ENCODE measurements at regions not wholly inside any gene's neighbourhood (a gene's known extent, or its start where the extent isn't known, plus 50 kb on each side); places are given as distances from the start of the nearest gene placed in this dataset.

DNA sequence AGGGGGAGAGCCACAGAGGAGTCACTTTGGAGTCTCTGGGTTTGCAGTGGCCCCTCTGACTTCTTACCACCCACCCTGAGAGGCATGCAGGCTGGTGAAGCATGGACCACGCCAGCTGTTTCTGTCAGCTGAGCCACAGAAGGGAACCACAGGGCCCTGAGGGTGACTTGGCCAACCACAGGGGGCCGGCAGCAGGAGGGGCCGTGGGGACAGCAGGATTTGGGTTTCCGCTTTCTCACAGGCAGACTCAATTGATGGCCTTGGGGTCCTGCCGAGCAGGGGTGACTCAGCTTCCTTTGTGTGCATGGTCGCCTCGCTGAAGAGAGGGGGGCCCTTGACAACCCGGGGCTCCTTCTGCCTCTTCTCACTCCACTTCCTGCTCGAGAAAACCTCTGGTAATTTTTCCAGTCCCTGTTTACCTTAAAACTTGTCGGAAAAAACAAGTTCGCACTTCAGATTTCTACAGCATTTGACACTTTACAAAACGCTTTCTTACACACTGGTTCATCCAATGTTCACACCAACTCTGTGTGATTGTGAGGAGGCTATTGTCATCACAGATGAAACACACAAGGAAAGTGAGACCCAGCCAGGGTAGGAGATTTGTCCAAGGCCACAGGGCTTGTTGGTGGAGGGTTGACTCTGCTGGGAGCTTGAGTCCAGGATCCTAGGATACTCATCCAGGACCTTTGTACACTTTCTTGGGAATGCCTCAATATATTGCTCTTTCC, 311.2 kb downstream of the LPIN1 start:
- Histone ChIP-seq H3K9me3 (ENCODE audit: control extremely low read depth in 1 of 3, control insufficient read depth in 2 of 3, insufficient read depth in 1 of 3, low read length in 2 of 3) (peaks cover 0 to 1% (median 0%) of the 10 kb centered on the region in 3 donors), H3K79me2 (ENCODE audit: control insufficient read depth, insufficient read depth, low read length) (no peaks in the 10 kb centered on the region), H3K4me2 (replicated peaks; ENCODE audit: low read depth, low read length, poor library complexity, severe bottlenecking) (peak overlapping the region; percentile 67), H3K27ac (ENCODE audit: low read length in 2 of 2) (peak overlapping the region in 1 of 2 donors; percentile 11), H4K20me1 (ENCODE audit: control insufficient read depth, insufficient read depth, low read length, poor library complexity, severe bottlenecking) (no peaks in the 10 kb centered on the region), H3K4me1 (ENCODE audit: control insufficient read depth in 2 of 2, insufficient read depth in 2 of 2, low read length in 2 of 2) (peaks cover 51 to 55% of the 10 kb centered on the region in 2 donors), H3K27me3 (replicated peaks in 1 of 4; ENCODE audit: control extremely low read depth in 1 of 4, control insufficient read depth in 3 of 4, insufficient read depth in 4 of 4, low read length in 3 of 4) (no peaks in the 10 kb centered on the region), H3K4me3 (ENCODE audit: control extremely low read depth in 1 of 5, extremely low read depth in 1 of 5, insufficient read depth in 1 of 5, low read depth in 2 of 5, low read length in 4 of 5) (peak overlapping the region in 2 of 5 experiments; percentile 2 to 44), H3K36me3 (replicated peaks in 1 of 2; ENCODE audit: control extremely low read depth in 1 of 2, control insufficient read depth in 1 of 2, extremely low read depth in 1 of 2, insufficient read depth in 2 of 2, low read length in 1 of 2) (no peaks in the 10 kb centered on the region), H3K9ac (ENCODE audit: low read length) (peak overlapping the region; percentile 13), H2AFZ (ENCODE audit: insufficient read depth, low read depth, low read length, poor library complexity, severe bottlenecking) (no peak overlapping the region)
- ChIA-PET POLR2A (interaction anchor here (0.5 to 2.4 kb wide), 3 partner anchors 12 to 25 kb away, joined by 3 to 6 read pairs (median 4); no protein-coding TSS in a partner anchor), CTCF (interaction anchor here (0.7 to 0.9 kb wide), 2 partner anchors 25 to 659 kb away, joined by 3 to 4 read pairs; partner anchors contain the start of gene TRIB2)
- Mint-ChIP-seq H3K4me1 (peaks cover 63% of the 10 kb centered on the region), H3K4me3 (peak overlapping the region; percentile 65), H3K27ac (peak overlapping the region; percentile 78), H3K9me3 (ENCODE audit: insufficient read depth) (no peaks in the 10 kb centered on the region), H3K27me3 (no peaks in the 10 kb centered on the region)
- WGBS (ENCODE audit: insufficient coverage): 0% methylated on average over 8 of the region's 12 CpGs
- peak; percentile 68 for DNase-seq
- intact Hi-C loops (cut with micrococcal nuclease): loop anchor here (1.0 to 10.0 kb wide), 3 partner anchors 12 to 53 kb away; no protein-coding TSS in a partner anchor
- ATAC-seq (ENCODE audit: low read depth): peak; percentile 86
- TF ChIP-seq, protein P1, sequence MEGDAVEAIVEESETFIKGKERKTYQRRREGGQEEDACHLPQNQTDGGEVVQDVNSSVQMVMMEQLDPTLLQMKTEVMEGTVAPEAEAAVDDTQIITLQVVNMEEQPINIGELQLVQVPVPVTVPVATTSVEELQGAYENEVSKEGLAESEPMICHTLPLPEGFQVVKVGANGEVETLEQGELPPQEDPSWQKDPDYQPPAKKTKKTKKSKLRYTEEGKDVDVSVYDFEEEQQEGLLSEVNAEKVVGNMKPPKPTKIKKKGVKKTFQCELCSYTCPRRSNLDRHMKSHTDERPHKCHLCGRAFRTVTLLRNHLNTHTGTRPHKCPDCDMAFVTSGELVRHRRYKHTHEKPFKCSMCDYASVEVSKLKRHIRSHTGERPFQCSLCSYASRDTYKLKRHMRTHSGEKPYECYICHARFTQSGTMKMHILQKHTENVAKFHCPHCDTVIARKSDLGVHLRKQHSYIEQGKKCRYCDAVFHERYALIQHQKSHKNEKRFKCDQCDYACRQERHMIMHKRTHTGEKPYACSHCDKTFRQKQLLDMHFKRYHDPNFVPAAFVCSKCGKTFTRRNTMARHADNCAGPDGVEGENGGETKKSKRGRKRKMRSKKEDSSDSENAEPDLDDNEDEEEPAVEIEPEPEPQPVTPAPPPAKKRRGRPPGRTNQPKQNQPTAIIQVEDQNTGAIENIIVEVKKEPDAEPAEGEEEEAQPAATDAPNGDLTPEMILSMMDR (IDR thresholded peaks at IDR 0.05): no peak
- TF ChIP-seq EZH2 (IDR thresholded peaks at IDR 0.05; ENCODE audit: borderline replicate concordance, insufficient read depth, low read depth, low read length, poor library complexity, severe bottlenecking): no peak

All from B cell (primary cell).